ENCODE measurements at regions not wholly inside any gene's neighbourhood (a gene's known extent, or its start where the extent isn't known, plus 50 kb on each side); places are given as distances from the start of the nearest gene placed in this dataset.

DNA sequence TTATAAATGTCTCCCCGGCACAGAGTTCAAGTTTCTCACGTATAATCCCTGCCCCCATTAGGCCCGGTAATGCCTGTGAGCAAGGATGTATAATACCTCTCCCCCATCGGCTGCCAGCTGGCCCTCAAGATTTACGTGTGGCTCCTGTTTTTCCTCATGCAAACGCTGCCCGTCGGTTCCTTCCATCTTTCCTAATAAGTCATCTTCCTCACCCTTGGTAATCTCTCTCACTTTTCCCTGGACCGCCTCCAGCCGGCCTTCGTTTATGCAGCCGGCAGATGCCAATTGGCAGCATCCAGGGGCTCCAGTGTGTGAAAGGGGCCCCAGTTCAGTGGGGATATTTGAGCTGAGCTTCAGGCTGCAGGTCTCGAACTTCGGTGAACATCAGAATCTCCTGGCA lies 86.5 kb upstream of the NEURL1B start:
- DNase-seq (ENCODE audit: low read depth in 6 of 9, low spot score in 9 of 9): no peak
- 96% methylated on average over 14 of the region's 14 CpGs for WGBS
- peaks cover 0 to 20% of the 10 kb centered on the region in 2 donors for H3K4me1 ChIP-seq (ENCODE audit: control insufficient read depth in 2 of 2, insufficient read depth in 2 of 2, low read length in 2 of 2)

DNA sequence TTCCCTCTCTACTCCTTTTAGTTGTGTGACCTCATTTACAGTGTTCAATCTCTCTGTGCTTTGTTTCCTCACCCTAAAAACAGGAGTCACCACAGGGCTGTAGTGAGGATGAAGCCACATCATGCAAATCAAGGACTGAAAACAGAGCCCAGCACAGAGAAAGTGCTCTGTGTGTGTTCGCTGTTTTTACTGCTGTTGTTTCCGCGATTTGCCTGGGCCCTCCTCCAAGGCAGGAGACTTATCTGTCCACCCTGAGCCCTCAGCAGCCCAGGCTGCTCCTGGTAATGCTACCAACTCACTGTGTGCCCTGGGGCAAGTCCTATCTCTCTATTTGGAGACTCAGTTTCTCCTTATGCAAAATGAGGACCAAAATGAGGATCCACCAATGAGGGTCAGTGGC lies 87.2 kb upstream of the NEURL1B start:
- no peak overlapping the region for H3K4me3 ChIP-seq (ENCODE audit: low read length in 2 of 2)
- H3K4me1 ChIP-seq (ENCODE audit: control insufficient read depth in 2 of 2, insufficient read depth in 2 of 2, low read length in 2 of 2): peaks cover 0 to 22% of the 10 kb centered on the region in 2 donors
- WGBS: 95% methylated on average over 3 of the region's 3 CpGs
- no peaks in the 10 kb centered on the region for H3K9me3 ChIP-seq (ENCODE audit: control insufficient read depth in 2 of 2, insufficient read depth in 1 of 2, low read length in 1 of 2)
- H3K27me3 ChIP-seq (ENCODE audit: control insufficient read depth in 2 of 2, insufficient read depth in 1 of 2, low read length in 1 of 2): no peaks in the 10 kb centered on the region
- no peak overlapping the region for H3K27ac ChIP-seq (ENCODE audit: low read depth in 1 of 2, low read length in 1 of 2)
- no peak for DNase-seq (ENCODE audit: low read depth in 6 of 9, low spot score in 9 of 9)
- no peaks in the 10 kb centered on the region for H3K36me3 ChIP-seq (ENCODE audit: control insufficient read depth in 2 of 2, insufficient read depth in 2 of 2, low read length in 1 of 2)

More for the DNA sequence above, 86.5 kb upstream of the NEURL1B start:
- Histone ChIP-seq H3K9me3 (ENCODE audit: control insufficient read depth in 2 of 2, insufficient read depth in 1 of 2, low read length in 1 of 2) (no peaks in the 10 kb centered on the region), H3K27ac (ENCODE audit: low read depth in 1 of 2, low read length in 1 of 2) (no peak overlapping the region), H3K36me3 (ENCODE audit: control insufficient read depth in 2 of 2, insufficient read depth in 2 of 2, low read length in 1 of 2) (no peaks in the 10 kb centered on the region), H3K4me3 (ENCODE audit: low read length in 2 of 2) (no peak overlapping the region), H3K27me3 (ENCODE audit: control insufficient read depth in 2 of 2, insufficient read depth in 1 of 2, low read length in 1 of 2) (no peaks in the 10 kb centered on the region)

DNA sequence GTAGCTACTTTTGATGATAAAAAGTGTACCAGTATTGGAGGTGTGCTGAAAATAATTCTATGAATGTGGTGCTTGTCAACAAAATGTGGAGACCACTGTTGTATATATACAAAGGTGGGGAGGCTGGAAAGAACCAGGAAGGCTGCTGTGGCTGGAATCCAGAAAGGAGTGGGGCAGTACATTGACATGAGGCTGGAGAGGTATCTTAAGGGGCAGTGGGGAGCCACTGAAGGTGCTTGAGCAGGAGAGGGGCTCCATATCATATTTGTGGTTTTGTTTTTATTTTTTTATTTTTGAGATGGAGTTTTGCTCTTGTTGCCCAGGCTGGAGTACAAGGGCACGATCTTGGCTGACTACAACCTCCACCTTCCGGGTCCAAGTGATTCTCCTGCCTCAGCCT lies 87.9 kb upstream of the NEURL1B start:
- Histone ChIP-seq H3K27me3 (ENCODE audit: control insufficient read depth in 2 of 2, insufficient read depth in 1 of 2, low read length in 1 of 2) (no peaks in the 10 kb centered on the region), H3K27ac (ENCODE audit: low read depth in 1 of 2, low read length in 1 of 2) (no peak overlapping the region), H3K9me3 (ENCODE audit: control insufficient read depth in 2 of 2, insufficient read depth in 1 of 2, low read length in 1 of 2) (no peaks in the 10 kb centered on the region), H3K36me3 (ENCODE audit: control insufficient read depth in 2 of 2, insufficient read depth in 2 of 2, low read length in 1 of 2) (no peaks in the 10 kb centered on the region), H3K4me1 (ENCODE audit: control insufficient read depth in 2 of 2, insufficient read depth in 2 of 2, low read length in 2 of 2) (peaks cover 0 to 14% of the 10 kb centered on the region in 2 donors), H3K4me3 (ENCODE audit: low read length in 2 of 2) (no peak overlapping the region)
- 98% methylated on average over 2 of the region's 2 CpGs for WGBS
- DNase-seq (ENCODE audit: low read depth in 6 of 9, low spot score in 9 of 9): no peak

DNA sequence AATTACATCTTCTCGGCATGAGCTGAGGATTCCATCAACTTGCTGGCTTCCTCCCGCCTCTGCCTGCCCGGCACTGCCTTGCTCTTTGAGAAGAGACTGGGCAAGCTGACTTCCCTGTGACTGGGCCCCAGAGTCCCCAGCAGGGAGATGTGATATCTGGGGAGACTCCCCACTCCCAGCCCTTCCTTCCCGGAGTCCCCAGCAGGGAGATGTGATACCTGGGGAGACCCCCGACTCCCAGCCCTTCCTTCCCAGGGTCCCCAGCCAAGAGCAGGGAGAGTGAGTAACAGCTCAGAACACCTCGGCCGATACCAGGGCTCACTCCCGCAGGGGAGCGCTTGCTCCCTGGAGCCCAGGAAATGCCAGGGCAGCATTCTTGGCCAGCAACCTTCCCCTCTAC lies 90.1 kb upstream of the NEURL1B start:
- H3K4me3 ChIP-seq (ENCODE audit: low read length in 2 of 2): no peak overlapping the region
- no peaks in the 10 kb centered on the region for H3K36me3 ChIP-seq (ENCODE audit: control insufficient read depth in 2 of 2, insufficient read depth in 2 of 2, low read length in 1 of 2)
- H3K27ac ChIP-seq (ENCODE audit: low read depth in 1 of 2, low read length in 1 of 2): no peak overlapping the region
- WGBS: 84% methylated on average over 9 of the region's 9 CpGs
- no peak for DNase-seq (ENCODE audit: low read depth in 6 of 9, low spot score in 9 of 9)
- peaks cover 0 to 5% of the 10 kb centered on the region in 2 donors for H3K4me1 ChIP-seq (ENCODE audit: control insufficient read depth in 2 of 2, insufficient read depth in 2 of 2, low read length in 2 of 2)
- no peaks in the 10 kb centered on the region for H3K9me3 ChIP-seq (ENCODE audit: control insufficient read depth in 2 of 2, insufficient read depth in 1 of 2, low read length in 1 of 2)
- H3K27me3 ChIP-seq (ENCODE audit: control insufficient read depth in 2 of 2, insufficient read depth in 1 of 2, low read length in 1 of 2): no peaks in the 10 kb centered on the region

DNA sequence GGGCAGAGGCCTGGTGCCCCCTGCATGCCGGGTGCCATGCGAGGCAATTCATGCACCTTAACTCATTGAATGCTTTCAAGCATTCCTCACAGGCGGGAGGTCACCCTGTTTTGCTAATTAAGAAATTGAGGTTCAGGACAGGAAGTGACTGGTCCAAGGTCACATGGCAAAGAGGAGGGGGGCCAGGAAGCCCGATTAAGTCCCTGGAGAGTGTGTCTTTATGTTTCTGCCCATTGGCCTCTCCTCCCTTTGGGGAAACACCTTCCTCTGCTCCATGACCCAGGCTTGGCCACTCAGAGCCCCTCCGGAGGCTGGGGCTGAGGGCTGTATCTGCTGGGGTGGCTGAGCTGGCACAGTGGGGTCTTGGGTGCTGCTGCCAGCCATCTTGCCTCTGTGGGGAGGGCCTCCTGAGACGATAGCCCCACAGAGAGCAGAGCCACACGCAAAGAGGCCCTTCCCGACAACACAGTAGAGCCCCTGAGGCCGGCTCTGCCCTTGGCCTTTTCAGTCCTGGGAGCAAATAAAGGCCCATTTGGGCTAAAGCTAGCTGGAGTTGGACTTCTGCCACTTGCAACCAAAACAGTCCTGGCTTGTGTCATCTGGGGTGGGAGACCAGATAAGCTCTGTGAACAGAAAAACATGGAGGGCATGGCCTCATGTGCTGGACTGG lies 90.8 kb upstream of the NEURL1B start:
- H3K27me3 ChIP-seq (ENCODE audit: control insufficient read depth in 2 of 2, insufficient read depth in 1 of 2, low read length in 1 of 2): peaks cover 0 to 2% of the 10 kb centered on the region in 2 donors
- no peak overlapping the region for H3K4me3 ChIP-seq (ENCODE audit: low read length in 2 of 2)
- no peak for DNase-seq (ENCODE audit: low read depth in 6 of 9, low spot score in 9 of 9)
- no peak overlapping the region for H3K27ac ChIP-seq (ENCODE audit: low read depth in 1 of 2, low read length in 1 of 2)
- 93% methylated on average over 9 of the region's 9 CpGs for WGBS
- peaks cover 0 to 5% of the 10 kb centered on the region in 2 donors for H3K4me1 ChIP-seq (ENCODE audit: control insufficient read depth in 2 of 2, insufficient read depth in 2 of 2, low read length in 2 of 2)
- H3K36me3 ChIP-seq (ENCODE audit: control insufficient read depth in 2 of 2, insufficient read depth in 2 of 2, low read length in 1 of 2): no peaks in the 10 kb centered on the region
- H3K9me3 ChIP-seq (ENCODE audit: control insufficient read depth in 2 of 2, insufficient read depth in 1 of 2, low read length in 1 of 2): no peaks in the 10 kb centered on the region

DNA sequence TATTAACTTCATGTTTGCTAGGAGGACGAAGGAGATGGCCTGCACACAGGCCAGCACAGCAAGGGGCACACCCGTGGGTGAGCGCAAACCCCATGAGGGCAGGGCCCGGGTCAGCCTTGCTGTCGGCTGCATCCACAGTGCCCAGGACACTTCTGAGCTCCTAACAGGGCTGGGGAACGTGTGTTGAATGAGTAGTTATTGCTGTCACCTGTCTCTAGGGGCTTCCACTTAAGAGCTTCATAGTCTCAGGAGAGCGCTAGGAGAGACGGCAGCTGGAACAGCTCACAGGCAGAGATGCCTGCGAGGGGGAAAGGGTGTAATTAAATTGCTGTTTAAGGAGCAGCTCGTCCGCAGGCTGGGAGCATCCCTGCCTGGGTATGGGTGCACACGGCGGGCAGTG lies 91.4 kb upstream of the NEURL1B start:
- WGBS: 91% methylated on average over 13 of the region's 13 CpGs
- Histone ChIP-seq H3K36me3 (ENCODE audit: control insufficient read depth in 2 of 2, insufficient read depth in 2 of 2, low read length in 1 of 2) (no peaks in the 10 kb centered on the region), H3K9me3 (ENCODE audit: control insufficient read depth in 2 of 2, insufficient read depth in 1 of 2, low read length in 1 of 2) (no peaks in the 10 kb centered on the region), H3K27me3 (ENCODE audit: control insufficient read depth in 2 of 2, insufficient read depth in 1 of 2, low read length in 1 of 2) (peaks cover 0 to 3% of the 10 kb centered on the region in 2 donors), H3K4me3 (ENCODE audit: low read length in 2 of 2) (no peak overlapping the region), H3K27ac (ENCODE audit: low read depth in 1 of 2, low read length in 1 of 2) (no peak overlapping the region), H3K4me1 (ENCODE audit: control insufficient read depth in 2 of 2, insufficient read depth in 2 of 2, low read length in 2 of 2) (peaks cover 0 to 5% of the 10 kb centered on the region in 2 donors)
- DNase-seq (ENCODE audit: low read depth in 6 of 9, low spot score in 9 of 9): no peak

DNA sequence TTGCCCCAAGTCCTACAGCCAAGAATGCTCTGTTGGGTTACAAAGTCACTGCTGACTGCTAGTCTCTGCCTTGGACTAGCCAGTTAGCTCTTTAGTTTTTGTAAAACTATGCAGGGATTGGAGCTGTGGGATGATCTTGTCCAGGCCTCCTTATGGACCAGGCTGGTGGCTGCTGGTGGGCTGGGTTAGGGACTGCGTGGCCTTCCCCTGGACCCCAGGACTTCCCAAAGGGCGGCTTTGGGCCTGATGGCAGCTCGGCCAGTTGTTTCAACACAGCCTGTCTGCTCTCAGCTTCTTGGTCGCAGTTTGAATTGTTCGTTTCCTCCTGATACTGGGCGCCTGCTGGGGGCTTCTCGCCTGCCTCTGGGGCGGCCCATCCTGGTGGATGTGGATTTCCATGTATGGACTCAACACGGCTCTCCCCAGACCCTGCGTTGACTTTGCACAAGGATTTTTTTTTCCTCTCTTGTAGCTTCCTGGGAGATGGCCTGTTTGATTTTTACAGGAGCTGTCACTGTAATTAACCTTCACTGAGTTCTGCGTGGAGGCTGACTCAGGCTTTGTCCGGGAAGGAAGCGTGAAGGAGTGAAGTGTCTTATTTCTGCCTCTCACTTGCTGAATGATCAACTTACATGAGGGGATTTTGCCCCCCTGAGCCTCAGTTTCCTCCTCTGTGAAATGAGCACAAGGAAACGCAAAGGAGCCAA lies 91.9 kb upstream of the NEURL1B start:
- Histone ChIP-seq H3K4me3 (ENCODE audit: low read length in 2 of 2) (no peak overlapping the region), H3K4me1 (ENCODE audit: control insufficient read depth in 2 of 2, insufficient read depth in 2 of 2, low read length in 2 of 2) (peaks cover 0 to 5% of the 10 kb centered on the region in 2 donors), H3K27ac (ENCODE audit: low read depth in 1 of 2, low read length in 1 of 2) (no peak overlapping the region), H3K9me3 (ENCODE audit: control insufficient read depth in 2 of 2, insufficient read depth in 1 of 2, low read length in 1 of 2) (no peaks in the 10 kb centered on the region), H3K36me3 (ENCODE audit: control insufficient read depth in 2 of 2, insufficient read depth in 2 of 2, low read length in 1 of 2) (no peaks in the 10 kb centered on the region), H3K27me3 (ENCODE audit: control insufficient read depth in 2 of 2, insufficient read depth in 1 of 2, low read length in 1 of 2) (peaks cover 0 to 3% of the 10 kb centered on the region in 2 donors)
- 96% methylated on average over 14 of the region's 14 CpGs for WGBS
- DNase-seq (ENCODE audit: low read depth in 6 of 9, low spot score in 9 of 9): no peak

DNA sequence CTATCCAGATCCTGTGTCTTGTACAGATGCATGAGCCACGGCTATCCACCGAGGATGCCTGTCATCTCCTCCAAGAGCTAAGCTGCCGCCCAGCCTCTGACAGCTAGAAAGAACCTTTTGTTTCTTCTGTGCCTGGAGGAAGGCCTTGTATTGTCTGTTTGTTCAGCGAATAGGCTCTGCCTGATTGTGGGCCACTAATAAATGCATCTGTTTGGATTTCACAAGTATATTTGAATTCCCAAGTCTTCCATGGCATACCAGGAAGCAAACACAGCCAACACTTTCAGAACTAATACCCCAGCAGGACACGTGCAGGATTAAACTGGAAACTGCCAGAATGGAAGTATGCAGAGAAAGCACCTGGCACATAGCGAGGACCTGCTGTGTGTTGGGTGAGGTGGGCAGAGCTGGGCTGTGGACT lies 92.7 kb upstream of the NEURL1B start:
- no peaks in the 10 kb centered on the region for H3K9me3 ChIP-seq (ENCODE audit: control insufficient read depth in 2 of 2, insufficient read depth in 1 of 2, low read length in 1 of 2)
- no peak overlapping the region for H3K27ac ChIP-seq (ENCODE audit: low read depth in 1 of 2, low read length in 1 of 2)
- peaks cover 0 to 3% of the 10 kb centered on the region in 2 donors for H3K27me3 ChIP-seq (ENCODE audit: control insufficient read depth in 2 of 2, insufficient read depth in 1 of 2, low read length in 1 of 2)
- DNase-seq (ENCODE audit: low read depth in 6 of 9, low spot score in 9 of 9): no peak
- no peak overlapping the region for H3K4me3 ChIP-seq (ENCODE audit: low read length in 2 of 2)
- 91% methylated on average over 6 of the region's 6 CpGs for whole genome bisulfite sequencing
- peaks cover 0 to 5% of the 10 kb centered on the region in 2 donors for H3K4me1 ChIP-seq (ENCODE audit: control insufficient read depth in 2 of 2, insufficient read depth in 2 of 2, low read length in 2 of 2)
- H3K36me3 ChIP-seq (ENCODE audit: control insufficient read depth in 2 of 2, insufficient read depth in 2 of 2, low read length in 1 of 2): no peaks in the 10 kb centered on the region

DNA sequence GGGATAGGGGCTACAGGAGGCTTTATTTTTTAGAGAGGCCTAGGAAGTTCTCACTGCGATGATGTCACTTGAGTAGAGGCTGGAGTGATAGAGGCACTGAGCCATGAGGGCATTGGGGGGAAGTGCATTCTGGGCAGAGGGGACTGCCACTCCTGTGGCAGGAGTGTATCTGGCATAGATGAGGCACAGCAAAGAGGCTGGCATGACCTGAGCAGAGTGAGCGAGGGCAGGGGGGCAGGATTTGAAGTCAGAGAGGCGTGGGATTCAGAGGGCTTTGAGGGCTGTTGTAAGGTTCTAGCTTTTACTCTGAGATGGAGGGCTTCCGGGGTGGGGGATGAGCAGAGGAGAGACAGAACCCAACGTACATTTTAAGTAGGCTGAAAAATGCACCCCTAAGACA lies 91.9 kb upstream of the SH3PXD2B start:
- Histone ChIP-seq H3K9me3 (ENCODE audit: control insufficient read depth in 2 of 2, insufficient read depth in 1 of 2, low read length in 1 of 2) (no peaks in the 10 kb centered on the region), H3K36me3 (ENCODE audit: control insufficient read depth in 2 of 2, insufficient read depth in 2 of 2, low read length in 1 of 2) (no peaks in the 10 kb centered on the region), H3K27me3 (ENCODE audit: control insufficient read depth in 2 of 2, insufficient read depth in 1 of 2, low read length in 1 of 2) (peaks cover 0 to 3% of the 10 kb centered on the region in 2 donors), H3K4me3 (ENCODE audit: low read length in 2 of 2) (no peak overlapping the region), H3K4me1 (ENCODE audit: control insufficient read depth in 2 of 2, insufficient read depth in 2 of 2, low read length in 2 of 2) (peaks cover 0 to 5% of the 10 kb centered on the region in 2 donors), H3K27ac (ENCODE audit: low read depth in 1 of 2, low read length in 1 of 2) (no peak overlapping the region)
- WGBS: 96% methylated on average over 5 of the region's 5 CpGs
- DNase-seq (ENCODE audit: low read depth in 6 of 9, low spot score in 9 of 9): no peak
